EH (cell line): ENCODE measurements at regions not wholly inside any gene's neighbourhood (a gene's known extent, or its start where the extent isn't known, plus 50 kb on each side); places are given as distances from the start of the nearest gene placed in this dataset.

Source experiments
- DNase-seq: peaks from one replicate; pipeline ENCODE4 v3.0.0-alpha.2; 2015; ENCODE audit warnings: low read depth

DNA sequence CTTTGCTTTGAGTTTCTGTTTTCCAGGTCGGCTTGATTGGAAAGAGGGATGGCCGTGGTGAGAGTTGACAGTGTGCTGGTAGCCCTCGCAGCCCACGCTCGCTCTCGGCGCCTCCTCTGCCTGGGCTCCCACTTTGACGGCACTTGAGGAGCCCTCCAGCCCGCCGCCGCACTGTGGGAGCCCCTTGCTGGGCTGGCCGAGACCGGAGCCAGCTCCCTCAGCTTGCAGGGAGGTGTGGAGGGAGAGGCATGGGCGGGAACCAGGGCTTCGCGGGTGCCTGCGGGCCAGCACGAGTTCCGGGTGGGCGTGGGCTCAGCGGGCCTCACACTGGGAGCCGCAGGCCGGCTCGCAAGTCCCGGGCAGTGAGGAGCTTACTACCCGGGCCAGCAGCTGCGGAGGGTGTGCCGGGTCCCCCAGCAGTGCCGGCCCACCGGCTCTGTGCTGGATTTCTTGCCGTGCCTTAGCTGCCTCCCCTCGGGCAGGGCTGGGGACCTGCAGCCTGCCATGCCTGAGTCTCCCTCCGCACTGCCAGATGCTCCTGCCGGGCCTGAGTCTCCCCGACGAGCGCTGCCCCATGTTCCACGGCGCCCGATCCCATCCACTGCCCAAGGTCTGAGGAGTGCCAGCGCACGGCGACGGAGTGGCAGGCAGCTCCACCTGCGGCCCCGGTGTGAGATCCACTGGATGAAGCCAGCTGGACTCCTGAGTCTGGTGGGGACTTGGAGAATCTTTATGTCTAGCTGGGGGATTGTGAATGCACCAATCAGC is 166.4 kb upstream of the FAT1 start:
- no peak for DNase-seq

DNA sequence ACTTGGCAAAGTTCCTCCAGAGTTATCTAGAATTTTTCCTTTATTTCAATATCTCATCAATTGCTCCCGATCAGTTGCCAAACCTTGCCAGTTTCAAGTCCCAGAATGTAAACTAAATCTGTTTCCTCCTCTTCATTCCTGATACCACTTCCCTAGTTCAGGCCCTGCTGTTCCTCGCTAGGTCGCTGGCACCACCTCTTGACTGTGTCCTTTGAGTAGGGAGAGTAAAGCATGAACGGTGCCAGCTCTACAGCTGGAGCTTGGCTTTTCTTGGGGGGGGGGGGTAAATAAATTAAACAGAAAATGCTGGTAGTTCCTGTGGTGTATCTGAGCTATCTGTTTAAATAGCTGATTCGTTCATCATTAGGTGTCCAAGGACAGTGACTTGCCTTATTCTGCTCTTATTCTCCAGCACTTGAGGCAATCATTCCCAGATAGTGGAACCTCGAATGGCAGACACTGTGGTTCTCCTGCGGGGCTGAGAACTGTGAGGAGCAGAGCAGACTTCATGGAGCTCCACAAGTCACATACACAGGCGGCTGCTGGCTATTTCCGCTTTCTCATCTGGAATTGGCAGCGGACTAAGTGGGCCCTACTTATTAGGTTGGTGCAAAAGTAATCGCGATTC is 168.3 kb upstream of the FAT1 start:
- DNase-seq, result no peak

DNA sequence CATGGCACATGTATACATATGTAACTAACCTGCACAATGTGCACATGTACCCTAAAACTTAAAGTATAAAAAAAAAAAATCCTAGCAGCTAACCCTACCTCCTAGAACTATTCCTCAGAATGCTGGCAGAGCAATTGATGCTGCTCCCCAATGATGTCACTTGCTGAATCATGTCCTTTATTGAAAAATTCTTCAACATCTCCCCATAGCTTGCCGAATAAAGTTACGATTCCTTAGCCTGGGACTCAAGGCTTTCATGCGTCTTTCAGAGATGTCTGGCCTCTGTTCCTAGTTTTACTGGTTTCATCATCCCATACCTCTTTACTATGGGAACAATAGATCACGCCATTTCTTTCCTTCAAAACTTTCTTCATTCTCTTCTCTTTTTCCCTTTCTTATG is 174.7 kb upstream of the FAT1 start:
- no peak for DNase-seq

DNA sequence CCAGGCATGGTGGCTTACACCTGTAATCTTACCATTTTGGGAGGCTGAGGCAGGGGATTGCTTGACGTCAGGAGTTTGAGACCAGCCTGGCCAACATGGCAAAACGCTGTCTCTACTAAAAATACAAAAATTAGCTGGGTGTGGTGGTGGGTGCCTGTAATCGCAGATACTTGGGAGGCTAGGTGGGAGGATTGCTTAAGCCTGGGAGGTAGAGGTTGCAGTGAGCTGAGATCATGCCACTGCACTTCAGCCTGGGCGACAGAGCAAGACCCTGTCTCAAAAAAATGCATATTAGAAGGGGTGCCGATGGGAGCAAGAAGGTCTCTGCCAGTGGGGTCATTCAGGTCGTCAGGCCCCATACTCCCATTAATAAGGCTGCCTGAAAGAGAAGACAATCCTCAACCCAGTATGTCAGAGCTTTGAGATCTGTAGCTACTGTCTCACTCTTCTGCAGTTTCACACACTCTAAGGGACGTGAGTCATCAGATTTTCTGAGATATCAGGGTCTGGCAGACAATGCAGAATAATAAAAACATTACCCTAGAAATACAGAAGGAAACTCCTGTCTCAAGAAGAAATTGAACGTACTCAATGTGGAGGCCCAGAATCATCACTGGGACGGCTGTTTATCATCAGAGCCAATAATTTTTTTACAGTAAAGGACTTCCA is 176.7 kb upstream of the FAT1 start:
- DNase-seq, result peak; percentile 91

DNA sequence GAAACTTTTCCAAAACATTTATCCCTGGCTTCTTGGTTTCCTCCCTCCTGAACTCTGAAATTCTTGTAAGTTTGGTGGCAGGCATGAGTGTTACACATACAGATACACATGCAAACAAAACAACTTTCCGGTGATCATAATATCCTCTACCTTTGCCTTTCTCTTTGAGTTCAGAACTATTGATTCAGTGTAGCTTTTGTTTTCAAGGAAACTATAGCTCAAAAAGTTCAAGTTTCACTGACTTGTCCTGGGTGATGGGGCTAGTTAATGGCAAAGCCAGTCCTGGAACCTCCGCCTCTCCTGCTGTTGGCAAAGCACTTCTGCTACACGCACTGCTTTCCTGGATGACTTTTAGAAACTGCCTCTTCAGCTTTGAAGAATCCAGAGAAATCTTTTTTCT is 177.3 kb upstream of the FAT1 start:
- peak; percentile 27 for DNase-seq

DNA sequence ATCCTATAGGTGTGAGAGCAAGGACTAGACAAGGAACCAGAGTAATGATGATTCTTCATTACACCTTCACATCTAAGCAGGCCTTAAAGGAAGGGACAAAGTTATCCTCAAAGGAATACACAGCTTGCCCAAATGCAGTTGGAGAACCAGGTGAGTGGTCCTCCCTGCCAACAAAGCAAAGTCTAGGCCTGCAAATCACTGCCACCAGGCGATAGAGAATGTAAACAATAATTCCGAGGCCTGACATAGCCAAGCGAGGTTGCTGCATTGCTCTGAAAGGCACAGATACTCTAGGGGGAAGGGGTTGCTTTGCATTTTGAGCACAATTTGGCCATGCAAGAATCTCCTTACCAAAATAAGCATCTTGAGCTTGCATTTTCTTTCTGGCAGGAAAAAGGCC is 178.2 kb upstream of the FAT1 start:
- DNase-seq, result no peak

DNA sequence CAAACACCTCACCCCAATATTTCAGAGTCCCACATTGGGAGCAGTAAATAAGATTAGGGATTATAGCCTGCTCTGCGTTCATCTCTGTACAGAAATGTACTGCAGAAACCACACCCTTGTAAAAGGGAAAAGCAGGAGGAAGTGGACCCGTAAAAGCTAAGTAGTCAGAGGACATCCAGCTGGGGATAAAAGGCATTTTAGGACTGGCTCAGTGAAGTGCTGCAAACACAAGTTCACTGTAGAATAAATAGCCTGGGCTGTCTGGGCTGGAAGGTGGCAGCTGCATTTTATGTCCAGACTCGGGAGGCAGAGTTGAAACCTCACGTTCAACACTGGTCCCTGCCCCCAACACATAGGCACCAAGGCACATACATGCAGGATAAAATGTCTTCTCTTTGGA is 178.7 kb upstream of the FAT1 start:
- DNase-seq, result peak; percentile 16

DNA sequence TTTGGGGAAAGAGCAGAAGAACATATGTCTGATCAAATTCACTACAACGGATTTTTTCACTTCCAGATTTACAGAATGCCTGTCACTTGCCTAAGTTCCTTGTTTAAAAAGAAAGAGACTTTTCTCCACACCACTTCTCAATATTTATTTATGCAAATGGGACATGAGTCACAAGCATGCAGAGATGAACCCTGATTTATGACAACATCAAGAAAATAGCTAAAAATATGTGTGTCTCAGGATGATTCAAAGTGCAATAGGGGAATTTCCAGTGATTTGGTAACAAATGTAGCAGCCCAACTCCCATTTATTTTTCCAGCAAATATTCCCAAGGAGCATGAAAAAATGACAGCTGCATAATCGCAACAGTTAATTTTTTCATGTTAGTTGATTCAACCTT is 180.4 kb upstream of the FAT1 start:
- peak; percentile 94 for DNase-seq

DNA sequence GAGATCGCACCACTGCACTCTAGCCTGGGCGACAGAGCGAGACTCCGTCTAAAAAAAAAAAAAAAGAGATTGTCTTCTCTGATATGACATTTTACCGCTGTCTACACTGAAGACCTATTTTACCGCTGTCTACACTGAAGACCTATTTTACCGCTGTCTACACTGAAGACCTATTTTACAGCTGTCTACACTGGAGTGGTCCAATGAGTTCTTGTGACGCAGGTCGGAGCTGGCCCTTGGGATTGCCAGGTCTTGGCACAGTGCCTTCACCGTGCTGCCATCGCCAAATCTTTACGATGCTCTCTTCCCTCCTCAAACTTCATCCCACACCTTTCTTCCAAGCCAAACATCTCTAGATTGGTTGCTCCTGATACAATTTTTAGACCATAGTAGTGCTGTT is 183.1 kb upstream of the FAT1 start:
- no peak for DNase-seq

DNA sequence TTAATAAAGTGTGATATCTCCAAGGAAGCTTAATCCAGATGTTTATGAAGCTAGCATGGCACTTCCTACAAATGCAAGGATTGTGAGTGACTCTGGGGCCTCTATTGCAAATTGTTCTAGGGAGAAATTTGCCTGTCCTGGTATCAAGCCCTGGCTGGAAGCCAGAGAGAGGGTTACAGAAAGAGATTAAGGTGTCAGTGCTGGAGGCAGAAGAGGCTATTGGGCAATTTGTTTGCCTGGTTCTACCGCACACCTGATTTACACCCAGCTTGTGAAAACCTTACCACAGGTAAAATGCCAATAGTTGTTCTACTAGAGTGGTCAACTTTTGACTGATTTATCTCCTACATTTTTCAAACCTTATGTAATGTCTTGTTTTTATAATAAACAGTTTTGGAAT is 186.7 kb upstream of the FAT1 start:
- DNase-seq, result no peak

DNA sequence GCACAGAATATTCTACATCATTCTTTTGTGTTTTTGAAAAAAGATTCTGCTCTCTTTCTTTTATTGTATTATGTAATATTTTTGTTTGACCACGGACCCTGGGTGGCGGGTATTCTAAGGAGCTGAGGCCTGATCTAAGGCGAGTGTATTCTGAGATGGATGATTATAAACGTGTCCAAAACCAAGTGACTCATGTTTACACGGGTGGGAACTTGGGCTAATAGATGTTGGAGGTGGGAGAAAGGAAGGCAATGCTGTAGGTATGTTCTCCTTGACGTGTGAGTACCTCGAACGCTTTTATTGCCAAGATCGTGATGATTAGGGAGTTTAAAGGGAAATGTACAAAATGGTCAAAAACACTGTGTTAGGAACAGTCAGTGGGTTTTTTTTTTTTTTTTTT is 188.9 kb upstream of the FAT1 start:
- no peak for DNase-seq

DNA sequence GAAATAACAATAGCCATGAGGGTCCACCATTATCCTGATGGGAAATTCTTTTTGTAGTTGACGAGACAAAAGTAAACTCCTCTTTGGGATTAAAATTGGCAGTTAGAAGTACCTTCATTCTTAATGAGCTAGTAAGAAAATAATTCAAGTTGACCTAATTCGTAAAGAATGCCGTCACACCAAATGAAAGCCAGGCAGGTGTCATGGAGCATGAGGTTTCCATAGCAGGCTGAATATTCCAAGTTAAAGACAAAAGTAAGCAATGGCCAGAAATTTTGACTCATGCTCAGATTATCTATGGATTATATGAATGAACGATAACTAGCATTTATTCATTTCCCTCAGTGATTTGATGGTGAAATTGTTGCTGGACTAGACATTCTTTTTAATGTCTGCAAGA is 192.2 kb upstream of the FAT1 start:
- no peak for DNase-seq

DNA sequence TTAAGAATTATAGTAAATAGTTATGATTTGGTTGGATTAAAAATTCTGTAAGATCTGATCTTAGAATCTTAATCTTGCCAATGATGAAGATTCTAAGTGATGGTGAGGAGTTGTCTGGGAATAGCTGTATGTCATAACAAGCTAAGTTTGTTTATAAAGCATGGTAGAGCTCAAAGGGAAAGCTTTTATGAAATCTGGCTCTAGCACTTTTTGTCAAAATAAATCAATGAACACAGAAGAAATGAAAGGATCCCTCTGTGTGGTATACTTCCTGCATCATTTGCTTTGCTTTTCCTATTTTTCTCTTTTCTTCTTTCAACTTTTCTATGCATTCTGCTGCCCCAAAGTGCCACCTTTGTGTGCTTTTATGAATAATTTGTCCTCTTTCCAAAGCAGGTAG is 193.5 kb upstream of the FAT1 start:
- DNase-seq, result no peak

DNA sequence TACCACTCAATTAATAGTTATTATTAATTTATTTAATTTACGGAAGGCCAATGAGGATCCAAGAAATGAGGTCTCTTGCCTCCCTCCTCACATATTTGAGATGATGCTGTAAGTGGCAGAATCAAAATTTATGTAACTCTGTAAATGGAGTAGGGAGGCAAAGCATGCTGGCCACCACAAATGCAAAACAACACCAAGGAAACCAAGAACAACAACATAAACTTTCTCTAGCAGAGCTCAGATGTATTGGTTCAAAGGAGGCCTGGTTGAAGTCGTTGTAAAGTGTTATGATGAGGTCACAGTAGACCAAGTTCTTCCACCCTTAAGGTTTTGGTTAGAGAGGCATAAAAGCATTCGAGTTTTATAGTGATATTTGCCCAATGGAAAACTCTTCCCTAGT is 194.8 kb upstream of the FAT1 start:
- DNase-seq, result peak; percentile 43

DNA sequence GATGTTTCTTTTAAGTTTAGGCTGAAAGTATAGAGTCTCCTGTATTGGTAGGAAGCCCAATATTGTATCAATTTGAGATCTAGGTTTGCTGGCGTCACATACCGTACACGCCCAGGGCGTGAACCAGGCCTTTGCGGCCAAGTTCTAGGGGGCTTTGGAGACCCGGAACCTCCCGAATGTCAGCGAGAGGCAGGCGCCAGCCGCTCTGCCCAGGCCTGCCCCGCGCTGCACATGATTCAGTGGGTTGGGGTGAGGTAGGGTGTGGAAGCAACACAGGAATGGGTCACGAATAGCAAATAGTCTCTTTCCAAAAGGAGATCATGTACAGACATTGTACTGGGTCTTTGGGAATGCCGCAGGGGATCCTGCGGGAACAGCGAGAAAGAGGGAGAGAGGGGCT is 195.7 kb upstream of the FAT1 start:
- no peak for DNase-seq

DNA sequence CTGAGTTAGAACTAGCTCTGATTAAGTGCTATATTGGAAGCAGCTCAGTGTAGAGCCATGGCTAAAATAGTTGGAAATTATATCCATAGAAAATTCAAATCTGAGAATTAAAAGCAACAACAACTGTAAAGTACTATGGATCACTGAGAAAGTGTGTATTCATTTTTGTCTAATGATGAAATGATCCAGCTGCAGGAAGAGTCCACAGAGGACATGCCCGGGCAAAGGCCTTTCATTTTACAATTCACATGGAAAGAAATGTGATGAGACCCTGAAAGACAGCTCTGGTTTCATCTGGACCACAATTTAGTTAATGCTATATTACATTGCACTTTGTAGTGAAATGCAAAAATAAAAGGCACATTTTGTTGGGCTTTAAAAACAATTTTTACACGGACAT is 196.8 kb upstream of the FAT1 start:
- peak; percentile 71 for DNase-seq

DNA sequence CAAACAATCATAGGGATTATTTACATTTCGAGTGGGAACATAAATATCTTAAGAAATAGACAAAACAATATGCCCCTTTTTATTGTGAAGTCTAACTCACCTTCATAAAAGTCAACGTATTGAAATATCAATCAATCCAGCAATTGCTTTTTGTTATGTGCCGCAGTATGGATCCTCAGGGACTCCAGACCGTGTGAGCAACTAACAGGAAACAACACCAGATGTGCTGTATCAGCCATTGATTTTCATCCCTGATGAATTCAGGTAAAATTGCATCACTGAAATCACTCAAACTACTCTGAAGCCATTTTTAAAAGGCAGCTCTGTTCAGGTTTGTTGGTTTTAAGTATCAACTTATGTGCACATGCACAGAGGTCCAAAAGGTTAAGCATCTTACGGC is 197.3 kb upstream of the FAT1 start:
- DNase-seq, result no peak

DNA sequence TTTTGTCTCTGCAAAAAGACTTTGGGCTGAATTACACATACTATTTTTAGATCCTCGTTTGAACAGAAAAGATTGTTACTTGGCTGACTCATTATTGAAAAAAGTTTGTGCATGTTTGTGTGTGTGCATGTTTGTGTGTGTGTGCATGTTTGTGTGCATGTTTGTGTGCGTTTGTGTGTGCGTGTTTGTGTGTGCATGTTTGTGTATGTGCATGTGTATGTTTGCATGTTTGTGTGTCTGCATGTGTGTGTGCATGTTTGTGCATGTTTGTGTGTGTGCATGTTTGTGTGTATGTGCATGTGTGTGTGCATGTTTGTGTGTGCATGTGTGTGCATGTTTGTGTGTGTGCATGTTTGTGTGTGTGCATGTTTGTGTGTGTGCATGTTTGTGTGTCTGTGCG is 201.1 kb upstream of the FAT1 start:
- peak; percentile 48 for DNase-seq

DNA sequence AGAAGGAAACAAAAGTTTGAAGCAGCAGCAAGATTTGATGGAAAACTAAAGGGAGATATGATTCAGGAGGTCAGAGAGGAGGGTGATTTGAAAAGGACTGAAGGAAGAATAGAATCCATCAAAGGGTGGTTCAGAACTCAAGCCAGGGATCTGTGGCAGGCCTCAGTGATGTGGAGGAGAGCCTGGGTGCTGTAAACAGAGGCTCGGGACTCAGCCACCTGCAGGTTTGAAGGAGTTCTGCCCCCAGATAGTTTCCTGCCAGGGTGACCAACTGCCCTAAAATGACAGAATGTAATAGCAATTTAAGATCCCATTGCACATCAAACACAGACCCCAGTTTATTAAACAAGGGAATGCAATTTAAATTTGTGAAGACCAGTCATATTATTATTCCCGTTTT is 204.0 kb upstream of the FAT1 start:
- no peak for DNase-seq

DNA sequence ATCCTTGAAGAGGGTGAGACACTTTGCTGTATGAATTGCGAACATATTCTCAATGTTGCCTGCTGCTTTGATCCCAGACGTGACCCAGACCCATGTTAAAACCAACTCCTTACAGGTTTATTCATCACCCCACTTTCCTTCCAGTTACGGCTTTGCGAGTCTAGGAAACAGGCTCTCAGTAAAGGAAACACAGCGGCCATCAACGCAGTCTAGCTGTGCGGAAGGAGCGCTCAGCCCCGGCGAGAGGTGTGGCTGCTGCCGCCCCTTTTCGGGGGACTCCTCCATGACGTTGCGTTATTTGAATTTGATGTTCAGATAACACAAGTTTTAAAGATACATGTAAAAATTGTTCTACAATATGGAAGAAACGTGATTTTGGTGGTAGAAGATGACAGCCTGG is 206.4 kb upstream of the FAT1 start:
- no peak for DNase-seq

DNA sequence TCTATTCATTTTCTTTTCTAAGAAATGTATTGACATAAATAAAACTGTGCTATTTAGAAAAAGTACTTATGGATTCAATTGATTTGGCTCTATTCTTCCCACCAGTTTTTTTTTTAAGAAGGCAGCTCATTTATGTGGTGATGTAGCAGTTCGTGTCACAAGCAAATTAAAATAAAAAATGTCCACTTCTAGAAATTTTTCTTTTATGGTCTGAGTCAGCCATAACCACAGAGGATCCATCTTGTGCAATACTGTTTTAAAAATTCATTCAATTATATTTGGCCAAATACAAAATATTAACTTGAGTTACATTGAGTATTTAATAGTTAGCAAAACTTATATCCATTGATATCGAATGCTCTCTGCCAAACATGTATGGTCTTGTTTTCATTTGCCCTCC is 207.9 kb upstream of the FAT1 start:
- peak; percentile 85 for DNase-seq

DNA sequence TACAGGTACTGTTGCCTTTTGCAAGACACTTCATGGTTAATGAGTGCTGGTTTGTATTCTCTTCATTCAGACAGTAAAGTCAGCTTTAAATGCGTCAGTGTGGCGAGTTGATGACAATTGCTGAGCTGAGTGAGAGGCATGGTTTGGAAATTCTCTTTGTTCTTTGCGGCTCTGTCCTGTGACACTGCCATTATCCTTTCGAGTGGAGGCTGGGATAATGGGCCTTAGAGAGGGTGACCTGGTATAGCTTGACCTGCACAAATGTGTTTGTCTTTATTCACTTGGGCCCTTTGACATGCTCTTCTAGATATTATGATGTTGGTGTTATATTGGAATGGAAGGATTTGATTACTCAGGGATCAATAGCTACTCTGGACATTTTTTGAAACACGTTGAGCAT is 208.5 kb upstream of the FAT1 start:
- peak; percentile 43 for DNase-seq

DNA sequence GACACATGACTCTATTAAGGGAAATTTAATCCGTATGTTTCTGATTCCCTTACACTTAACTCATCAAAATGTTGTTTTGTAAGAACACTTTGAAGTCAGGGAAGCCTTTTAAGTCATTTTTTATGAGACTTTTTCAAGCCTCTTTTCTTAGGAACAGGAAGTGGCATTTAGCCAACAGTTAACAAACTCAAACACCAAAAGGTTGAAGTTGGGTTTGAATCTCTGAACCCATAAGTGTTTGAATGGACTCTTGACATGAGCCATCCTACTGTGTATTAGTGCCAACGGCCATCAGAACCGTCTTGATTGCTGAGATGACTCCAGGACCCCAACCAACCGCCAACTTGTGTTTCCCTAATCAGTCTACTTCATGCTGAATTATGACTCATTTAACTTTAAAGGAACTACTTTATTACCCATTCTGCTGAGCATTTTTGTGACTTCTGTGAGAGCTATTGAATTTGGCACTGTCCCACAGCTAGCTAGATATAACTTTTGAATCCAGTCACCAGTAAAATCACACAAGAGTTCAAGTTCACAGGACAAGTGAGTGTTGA is 209.1 kb upstream of the FAT1 start:
- DNase-seq, result peak; percentile 96
